ENCODE measurements at regions not wholly inside any gene's neighbourhood (a gene's known extent, or its start where the extent isn't known, plus 50 kb on each side); places are given as distances from the start of the nearest gene placed in this dataset.

- Histone ChIP-seq H3K36me3 (ENCODE audit: insufficient read depth, low read length) (no peaks in the 10 kb centered on the region), H3F3A (ENCODE audit: insufficient read depth, low read length) (no peaks in the 10 kb centered on the region), H3K9me3 (ENCODE audit: low read length) (no peaks in the 10 kb centered on the region), H3K4me1 (ENCODE audit: insufficient read depth, low read length, severe bottlenecking) (no peaks in the 10 kb centered on the region), H2AFZ (ENCODE audit: low read length) (no peak overlapping the region), H3K9ac (ENCODE audit: low read length) (no peak overlapping the region), H3K27ac (ENCODE audit: low read depth, low read length, poor library complexity, severe bottlenecking) (no peak overlapping the region), H3K4me3 (ENCODE audit: low read depth, low read length, poor library complexity, severe bottlenecking) (no peak overlapping the region), H3K4me2 (ENCODE audit: low read length) (no peak overlapping the region), H3K27me3 (ENCODE audit: insufficient read depth, low read length) (no peaks in the 10 kb centered on the region), H3K9me2 (ENCODE audit: low read depth, low read length) (no peaks in the 10 kb centered on the region), H4K20me1 (ENCODE audit: insufficient read depth, low read length) (no peaks in the 10 kb centered on the region), H3K79me2 (ENCODE audit: insufficient read depth, low read length) (no peaks in the 10 kb centered on the region)
- no peak for TF ChIP-seq CTCF (IDR thresholded peaks at IDR 0.05; ENCODE audit: low read length)
- TF ChIP-seq EZH2 (IDR thresholded peaks at IDR 0.05; ENCODE audit: borderline replicate concordance, low read length), result no peak
Observed at GRCh38 chr2:157082950-157083349, 174.6 kb upstream of the GALNT5 start.

- Histone ChIP-seq H3K79me2 (ENCODE audit: insufficient read depth, low read length) (no peaks in the 10 kb centered on the region), H3K36me3 (ENCODE audit: insufficient read depth, low read length) (no peaks in the 10 kb centered on the region), H3K27me3 (ENCODE audit: insufficient read depth, low read length) (no peaks in the 10 kb centered on the region), H3F3A (ENCODE audit: insufficient read depth, low read length) (no peaks in the 10 kb centered on the region), H3K27ac (ENCODE audit: low read depth, low read length, poor library complexity, severe bottlenecking) (no peak overlapping the region), H2AFZ (ENCODE audit: low read length) (no peak overlapping the region), H3K9me2 (ENCODE audit: low read depth, low read length) (no peaks in the 10 kb centered on the region), H3K9me3 (ENCODE audit: low read length) (no peaks in the 10 kb centered on the region), H3K4me3 (ENCODE audit: low read depth, low read length, poor library complexity, severe bottlenecking) (no peak overlapping the region), H4K20me1 (ENCODE audit: insufficient read depth, low read length) (no peaks in the 10 kb centered on the region), H3K4me2 (ENCODE audit: low read length) (no peak overlapping the region), H3K4me1 (ENCODE audit: insufficient read depth, low read length, severe bottlenecking) (no peaks in the 10 kb centered on the region), H3K9ac (ENCODE audit: low read length) (no peak overlapping the region)
- TF ChIP-seq EZH2 (IDR thresholded peaks at IDR 0.05; ENCODE audit: borderline replicate concordance, low read length) (no peak), CTCF (IDR thresholded peaks at IDR 0.05; ENCODE audit: low read length) (no peak)
Observed at GRCh38 chr2:157085522-157085921, 172.0 kb upstream of the GALNT5 start.

GRCh38 chr2:157087373-157088002 is 170.0 kb upstream of the GALNT5 start:
- Histone ChIP-seq H3K27me3 (ENCODE audit: insufficient read depth, low read length) (no peaks in the 10 kb centered on the region), H3K9me3 (ENCODE audit: low read length) (no peaks in the 10 kb centered on the region), H3K4me1 (ENCODE audit: insufficient read depth, low read length, severe bottlenecking) (no peaks in the 10 kb centered on the region), H3K4me2 (ENCODE audit: low read length) (no peak overlapping the region), H3F3A (ENCODE audit: insufficient read depth, low read length) (no peaks in the 10 kb centered on the region), H2AFZ (ENCODE audit: low read length) (no peak overlapping the region), H3K9me2 (ENCODE audit: low read depth, low read length) (no peaks in the 10 kb centered on the region), H3K79me2 (ENCODE audit: insufficient read depth, low read length) (no peaks in the 10 kb centered on the region), H3K27ac (ENCODE audit: low read depth, low read length, poor library complexity, severe bottlenecking) (no peak overlapping the region), H3K36me3 (ENCODE audit: insufficient read depth, low read length) (no peaks in the 10 kb centered on the region), H4K20me1 (ENCODE audit: insufficient read depth, low read length) (no peaks in the 10 kb centered on the region), H3K9ac (ENCODE audit: low read length) (no peak overlapping the region), H3K4me3 (ENCODE audit: low read depth, low read length, poor library complexity, severe bottlenecking) (no peak overlapping the region)
- TF ChIP-seq EZH2 (IDR thresholded peaks at IDR 0.05; ENCODE audit: borderline replicate concordance, low read length) (no peak), CTCF (IDR thresholded peaks at IDR 0.05; ENCODE audit: low read length) (no peak)

All from OCI-LY1 (cell line).